K562 (cell line): ENCODE measurements at regions not wholly inside any gene's neighbourhood (a gene's known extent, or its start where the extent isn't known, plus 50 kb on each side); places are given as distances from the start of the nearest gene placed in this dataset.
"Not testable (repeated sequence)": the region's sequence is repeated elsewhere in the genome, so short reads cannot be mapped to it uniquely, and the experiment has no call there.

Source experiments
- NCOR1 ChIP-seq: fragments of 450-650 bp; IDR thresholded peaks from 2 replicates; pipeline ENCODE4 v1.6.1; 2016; ENCODE audit warnings: mild to moderate bottlenecking, moderate library complexity
- TAF1 ChIP-seq: IDR thresholded peaks from 2 replicates; pipeline ENCODE4 v1.6.1; 2011; ENCODE audit warnings: mild to moderate bottlenecking, low read length, moderate library complexity; ENCODE audit not compliant: insufficient read depth, control insufficient read depth, severe bottlenecking; ENCODE audit errors: extremely low read depth
- ZNF133 ChIP-seq: fragments of 250-450 bp; sonication (Bioruptor Pico); IDR thresholded peaks from 2 replicates; pipeline ENCODE4 v1.4.0; 2020; ENCODE audit warnings: mild to moderate bottlenecking

DNA sequence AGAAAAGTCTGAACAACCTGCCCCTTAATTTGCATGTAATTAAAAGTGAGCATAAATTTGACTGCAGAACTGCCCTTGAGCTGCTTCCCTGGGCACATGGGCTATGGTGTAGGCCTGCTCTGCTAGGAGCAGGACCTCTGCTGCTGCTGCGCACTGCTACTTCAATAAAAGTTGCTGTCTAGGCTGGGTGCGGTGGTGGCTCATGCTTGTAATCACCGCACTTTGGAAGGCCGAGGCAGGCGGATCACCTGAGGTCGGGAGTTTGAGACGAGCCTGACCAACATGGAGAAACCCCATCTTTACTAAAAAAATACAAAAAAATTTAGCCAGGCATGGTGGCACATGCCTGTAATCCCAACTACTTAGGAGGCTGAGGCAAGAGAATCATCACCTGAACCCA lies 355.7 kb downstream of the KCNJ2 start:
- TF ChIP-seq ZNF133 (CRISPR knock-in tag); TAF1; NCOR1: not testable (repeated sequence)
